Smooth muscle cell (in vitro differentiated cells): ENCODE measurements at regions not wholly inside any gene's neighbourhood (a gene's known extent, or its start where the extent isn't known, plus 50 kb on each side); places are given as distances from the start of the nearest gene placed in this dataset.

Source experiments
- DNase-seq: peaks from one replicate; lab custom pipeline; 2025; ENCODE audit not compliant: unreplicated experiment; lab: John Stamatoyannopoulos, UW
- H2AFZ ChIP-seq: fragments of 200-600 bp; sonication (generic); 2 replicates; pipeline ENCODE4 v1.6.0; 2016; ENCODE audit warnings: antibody characterized with exemption, low read depth, mild to moderate bottlenecking
- H3F3A ChIP-seq: fragments of 200-600 bp; sonication (generic); 2 replicates; pipeline ENCODE4 v1.6.0; 2017; ENCODE audit warnings: antibody characterized with exemption, low read depth
- H3K27ac ChIP-seq: fragments of 200-600 bp; sonication (generic); 2 replicates; pipeline ENCODE4 v1.5.1; 2016; ENCODE audit warnings: low read depth, mild to moderate bottlenecking
- H3K27me3 ChIP-seq: fragments of 200-600 bp; sonication (generic); 2 replicates; pipeline ENCODE4 v1.6.1; 2016; ENCODE audit warnings: low read depth, mild to moderate bottlenecking
- H3K36me3 ChIP-seq: fragments of 200-600 bp; sonication (generic); 2 replicates; pipeline ENCODE4 v1.5.1; 2016; ENCODE audit warnings: low read depth
- H3K4me1 ChIP-seq: fragments of 200-600 bp; sonication (generic); 2 replicates; pipeline ENCODE4 v1.5.1; 2016; ENCODE audit warnings: low read depth
- H3K4me2 ChIP-seq: fragments of 200-600 bp; sonication (generic); 2 replicates; pipeline ENCODE4 v1.6.0; 2016; ENCODE audit warnings: mild to moderate bottlenecking
- H3K4me3 ChIP-seq: fragments of 200-600 bp; sonication (generic); 2 replicates; pipeline ENCODE4 v1.5.1; 2016; ENCODE audit warnings: mild to moderate bottlenecking
- H3K79me2 ChIP-seq: fragments of 200-600 bp; sonication (generic); 2 replicates; pipeline ENCODE4 v1.6.0; 2016; ENCODE audit warnings: low read depth, mild to moderate bottlenecking
- H3K9ac ChIP-seq: fragments of 200-600 bp; sonication (generic); 2 replicates; pipeline ENCODE4 v1.6.0; 2016; ENCODE audit warnings: low read depth
- H3K9me3 ChIP-seq: fragments of 200-600 bp; sonication (generic); replicated peaks from 2 replicates; pipeline ENCODE4 v1.5.1; 2016; ENCODE audit warnings: low read depth
- H4K20me1 ChIP-seq: fragments of 200-600 bp; sonication (generic); 2 replicates; pipeline ENCODE4 v1.6.0; 2016; ENCODE audit warnings: low read depth
- WGBS: methylation state at CpG from one replicate; pipeline ENCODE4 v1.1.7; 2016; ENCODE audit warnings: low lambda C conversion rate; 5-methylcytosine and 5-hydroxymethylcytosine counted together
- TF ChIP-seq, protein P1 (sequence below): fragments of 200-600 bp; sonication (generic); IDR thresholded peaks from 2 replicates; pipeline ENCODE4 v1.5.1; 2017; ENCODE audit warnings: borderline replicate concordance, mild to moderate bottlenecking, antibody characterized with exemption; ENCODE audit not compliant: insufficient read depth, poor library complexity, severe bottlenecking

DNA sequence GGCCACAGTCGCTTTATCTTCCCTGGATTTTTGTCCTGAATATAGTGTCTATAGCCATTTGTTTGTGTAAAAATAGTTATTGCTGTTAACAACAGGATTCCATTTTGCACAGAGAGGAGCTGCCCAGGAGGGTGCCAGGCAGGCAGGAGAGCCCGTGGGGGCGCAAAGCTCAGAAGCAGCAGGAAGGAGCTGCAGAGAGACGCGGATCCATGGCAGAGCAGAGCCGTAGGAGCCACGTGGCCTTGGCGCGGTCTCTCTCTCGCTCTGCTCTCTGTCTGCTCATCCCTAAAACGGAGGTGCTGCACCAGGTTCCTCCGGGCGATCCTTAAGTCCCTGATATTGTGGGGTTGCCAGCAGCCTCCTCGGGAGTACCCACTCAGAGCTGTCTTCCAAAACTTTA, 185.3 kb upstream of the MYT1L start:
- TF ChIP-seq, protein P1, sequence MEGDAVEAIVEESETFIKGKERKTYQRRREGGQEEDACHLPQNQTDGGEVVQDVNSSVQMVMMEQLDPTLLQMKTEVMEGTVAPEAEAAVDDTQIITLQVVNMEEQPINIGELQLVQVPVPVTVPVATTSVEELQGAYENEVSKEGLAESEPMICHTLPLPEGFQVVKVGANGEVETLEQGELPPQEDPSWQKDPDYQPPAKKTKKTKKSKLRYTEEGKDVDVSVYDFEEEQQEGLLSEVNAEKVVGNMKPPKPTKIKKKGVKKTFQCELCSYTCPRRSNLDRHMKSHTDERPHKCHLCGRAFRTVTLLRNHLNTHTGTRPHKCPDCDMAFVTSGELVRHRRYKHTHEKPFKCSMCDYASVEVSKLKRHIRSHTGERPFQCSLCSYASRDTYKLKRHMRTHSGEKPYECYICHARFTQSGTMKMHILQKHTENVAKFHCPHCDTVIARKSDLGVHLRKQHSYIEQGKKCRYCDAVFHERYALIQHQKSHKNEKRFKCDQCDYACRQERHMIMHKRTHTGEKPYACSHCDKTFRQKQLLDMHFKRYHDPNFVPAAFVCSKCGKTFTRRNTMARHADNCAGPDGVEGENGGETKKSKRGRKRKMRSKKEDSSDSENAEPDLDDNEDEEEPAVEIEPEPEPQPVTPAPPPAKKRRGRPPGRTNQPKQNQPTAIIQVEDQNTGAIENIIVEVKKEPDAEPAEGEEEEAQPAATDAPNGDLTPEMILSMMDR: no peak
- Histone ChIP-seq H3K9me3 (no peaks in the 10 kb centered on the region), H3K4me1 (no peaks in the 10 kb centered on the region), H3K36me3 (no peaks in the 10 kb centered on the region), H2AFZ (no peak overlapping the region), H3K79me2 (no peaks in the 10 kb centered on the region), H4K20me1 (no peaks in the 10 kb centered on the region), H3K4me3 (no peak overlapping the region), H3K4me2 (no peak overlapping the region), H3F3A (no peaks in the 10 kb centered on the region), H3K9ac (no peak overlapping the region), H3K27ac (no peak overlapping the region), H3K27me3 (no peaks in the 10 kb centered on the region)
- DNase-seq: no peak
- WGBS: 90% methylated on average over 14 of the region's 14 CpGs

DNA sequence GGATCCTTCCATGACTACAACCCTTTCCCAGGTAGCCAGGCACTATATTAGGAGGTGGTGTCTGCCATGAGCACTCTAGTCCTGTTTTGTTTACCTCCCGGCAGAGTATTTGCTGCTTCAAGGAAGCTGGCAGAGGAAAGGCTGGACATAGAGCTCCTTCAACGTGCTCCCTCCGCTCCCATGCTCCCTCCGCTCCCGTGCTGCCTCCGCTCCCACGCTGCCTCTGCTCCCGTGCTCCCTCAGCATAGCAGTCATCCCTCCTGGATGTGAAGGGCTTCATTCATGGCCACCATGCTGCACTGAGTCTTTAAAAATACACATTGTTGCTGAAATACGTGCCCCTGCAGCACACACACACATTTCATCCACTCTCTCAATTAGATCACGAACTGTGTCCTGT, 181.9 kb upstream of the MYT1L start:
- Histone ChIP-seq H3K4me2 (no peak overlapping the region), H2AFZ (no peak overlapping the region), H3K27me3 (no peaks in the 10 kb centered on the region), H3K9me3 (no peaks in the 10 kb centered on the region), H3F3A (no peaks in the 10 kb centered on the region), H3K27ac (no peak overlapping the region), H3K9ac (no peak overlapping the region), H3K4me1 (no peaks in the 10 kb centered on the region), H3K79me2 (no peaks in the 10 kb centered on the region), H3K36me3 (no peaks in the 10 kb centered on the region), H3K4me3 (no peak overlapping the region), H4K20me1 (no peaks in the 10 kb centered on the region)
- DNase-seq: no peak
- 87% methylated on average over 10 of the region's 10 CpGs for WGBS
- TF ChIP-seq, protein P1: no peak

DNA sequence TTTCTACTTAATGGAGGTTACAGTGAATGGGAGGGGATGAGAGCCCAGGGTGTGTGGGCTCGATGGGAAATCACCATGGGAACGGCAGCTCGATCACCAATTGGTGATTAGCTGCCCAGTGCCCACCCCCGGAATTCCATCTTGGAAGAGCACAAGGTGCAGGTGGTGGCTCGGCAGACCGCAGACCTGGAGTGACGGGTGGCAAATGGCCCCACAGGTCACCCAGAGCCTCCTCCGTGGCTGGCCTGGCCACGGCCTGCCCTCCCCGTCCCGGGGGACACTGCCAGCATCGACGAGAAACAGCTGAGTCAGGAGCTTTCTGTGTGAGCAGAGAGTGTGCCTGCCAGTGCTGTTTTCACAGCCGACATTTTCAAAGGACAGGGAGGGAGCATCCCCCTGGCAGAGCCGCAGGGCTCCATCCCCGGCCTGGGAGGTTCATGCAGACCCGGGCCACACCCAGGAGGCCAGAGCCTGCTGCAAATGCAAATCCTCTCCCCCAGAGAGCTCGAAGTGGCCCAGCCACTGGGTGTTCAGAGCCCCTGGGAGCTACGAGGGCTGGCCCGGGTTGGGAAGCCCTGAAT, 176.4 kb upstream of the MYT1L start:
- H3K79me2 ChIP-seq: no peaks in the 10 kb centered on the region
- no peak overlapping the region for H3K4me3 ChIP-seq
- no peak overlapping the region for H2AFZ ChIP-seq
- H3K36me3 ChIP-seq: no peaks in the 10 kb centered on the region
- no peak overlapping the region for H3K9ac ChIP-seq
- no peaks in the 10 kb centered on the region for H3F3A ChIP-seq
- TF ChIP-seq, protein P1: no peak
- no peaks in the 10 kb centered on the region for H3K9me3 ChIP-seq
- no peak for DNase-seq
- H3K27me3 ChIP-seq: no peaks in the 10 kb centered on the region
- H3K4me1 ChIP-seq: no peaks in the 10 kb centered on the region
- no peak overlapping the region for H3K27ac ChIP-seq
- H4K20me1 ChIP-seq: no peaks in the 10 kb centered on the region
- WGBS: 90% methylated on average over 20 of the region's 20 CpGs
- no peak overlapping the region for H3K4me2 ChIP-seq

DNA sequence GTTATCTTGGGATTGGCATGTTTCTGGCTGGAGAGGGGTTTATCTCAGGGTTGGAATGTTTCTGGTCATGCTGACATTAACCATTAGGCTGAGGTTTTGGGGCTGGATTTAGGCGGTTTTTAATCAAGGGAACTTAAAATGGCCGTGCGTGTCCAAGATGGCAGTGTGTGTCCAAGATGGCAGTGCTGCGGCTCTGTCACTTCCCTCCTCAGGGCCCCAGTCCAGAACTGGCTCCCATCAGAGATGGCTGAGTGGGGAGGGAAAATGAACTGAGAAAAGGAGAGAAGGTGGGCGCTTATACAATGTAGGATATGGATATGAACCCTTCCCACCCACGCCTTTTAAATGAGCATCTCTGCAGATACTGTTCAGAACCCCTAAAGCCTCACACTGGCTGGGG, 175.5 kb upstream of the MYT1L start:
- Histone ChIP-seq H4K20me1 (no peaks in the 10 kb centered on the region), H3K9ac (no peak overlapping the region), H3K4me1 (no peaks in the 10 kb centered on the region), H3K4me3 (no peak overlapping the region), H3K79me2 (no peaks in the 10 kb centered on the region), H3F3A (no peaks in the 10 kb centered on the region), H3K36me3 (no peaks in the 10 kb centered on the region), H3K9me3 (no peaks in the 10 kb centered on the region), H3K27me3 (no peaks in the 10 kb centered on the region), H2AFZ (no peak overlapping the region), H3K27ac (no peak overlapping the region), H3K4me2 (no peak overlapping the region)
- TF ChIP-seq, protein P1: no peak
- DNase-seq: no peak
- WGBS: 91% methylated on average over 6 of the region's 6 CpGs
